GM21576 (cell line): ENCODE measurements at regions not wholly inside any gene's neighbourhood (a gene's known extent, or its start where the extent isn't known, plus 50 kb on each side); places are given as distances from the start of the nearest gene placed in this dataset.
"Not testable (repeated sequence)": the region's sequence is repeated elsewhere in the genome, so short reads cannot be mapped to it uniquely, and the experiment has no call there.

Experiments
- ATAC-seq: cut with Tn5 transposase; IDR thresholded peaks from one replicate; pipeline ENCODE4 v1.9.1; 2021; ENCODE audit warnings: mild to moderate bottlenecking, moderate library complexity; ENCODE audit not compliant: unreplicated experiment

DNA sequence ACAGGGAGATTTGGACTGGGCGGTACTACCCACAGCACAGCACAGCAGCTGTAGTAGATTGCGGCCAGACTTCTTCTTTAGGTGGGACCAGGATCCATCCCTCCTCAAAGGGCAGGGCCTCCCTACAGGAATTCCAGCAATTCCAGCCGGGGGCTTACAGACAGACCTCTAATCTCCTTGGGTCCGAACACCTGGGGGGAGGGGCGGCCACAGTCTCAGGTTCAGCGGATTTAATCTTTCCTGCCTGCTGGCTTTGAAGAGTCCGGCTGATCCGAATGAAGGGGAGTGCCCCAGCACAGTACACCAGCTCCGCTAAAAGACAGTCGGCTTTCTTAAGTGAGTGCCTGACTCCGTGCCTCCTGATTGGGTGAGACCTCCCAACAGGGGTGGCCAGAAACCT lies 1708.5 kb downstream of the BRINP3 start:
- ATAC-seq = no peak

DNA sequence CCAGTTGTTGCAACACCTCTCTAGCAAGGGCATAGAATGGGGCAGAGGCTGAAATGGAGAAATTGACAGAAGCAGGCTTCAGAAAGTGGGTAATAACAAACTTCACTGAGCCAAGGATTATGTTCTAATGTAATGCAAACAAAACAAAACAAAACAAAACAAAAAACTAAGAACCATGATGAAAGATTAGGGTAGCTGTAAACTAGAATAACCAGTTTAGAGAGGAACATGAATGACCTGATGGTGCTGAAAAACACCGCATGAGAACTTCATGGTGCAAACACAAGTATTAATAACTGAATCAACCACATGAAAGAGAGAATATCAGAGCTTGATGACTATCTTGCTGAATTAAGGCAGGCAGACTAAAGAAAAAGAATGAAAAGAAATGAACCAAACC lies 1707.7 kb downstream of the BRINP3 start:
- no peak for ATAC-seq

DNA sequence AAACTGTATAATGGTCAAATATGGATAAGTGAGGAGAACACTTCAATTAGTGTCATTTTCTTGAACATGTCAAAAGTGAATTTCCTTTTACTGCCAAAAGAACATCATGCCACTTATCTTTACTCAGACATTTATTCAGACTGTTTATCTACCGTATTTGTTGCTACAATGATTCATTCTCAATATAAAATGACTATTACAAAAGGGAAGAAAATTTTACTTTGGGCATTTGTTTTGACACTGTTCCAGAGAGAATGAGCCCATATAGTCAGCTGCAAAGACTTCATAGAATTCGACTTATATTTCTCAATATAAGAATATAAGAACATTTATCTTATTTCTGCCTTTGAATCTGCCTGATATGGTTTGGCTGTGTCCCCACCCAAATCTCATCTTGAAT lies 1699.1 kb downstream of the BRINP3 start:
- ATAC-seq = no peak

DNA sequence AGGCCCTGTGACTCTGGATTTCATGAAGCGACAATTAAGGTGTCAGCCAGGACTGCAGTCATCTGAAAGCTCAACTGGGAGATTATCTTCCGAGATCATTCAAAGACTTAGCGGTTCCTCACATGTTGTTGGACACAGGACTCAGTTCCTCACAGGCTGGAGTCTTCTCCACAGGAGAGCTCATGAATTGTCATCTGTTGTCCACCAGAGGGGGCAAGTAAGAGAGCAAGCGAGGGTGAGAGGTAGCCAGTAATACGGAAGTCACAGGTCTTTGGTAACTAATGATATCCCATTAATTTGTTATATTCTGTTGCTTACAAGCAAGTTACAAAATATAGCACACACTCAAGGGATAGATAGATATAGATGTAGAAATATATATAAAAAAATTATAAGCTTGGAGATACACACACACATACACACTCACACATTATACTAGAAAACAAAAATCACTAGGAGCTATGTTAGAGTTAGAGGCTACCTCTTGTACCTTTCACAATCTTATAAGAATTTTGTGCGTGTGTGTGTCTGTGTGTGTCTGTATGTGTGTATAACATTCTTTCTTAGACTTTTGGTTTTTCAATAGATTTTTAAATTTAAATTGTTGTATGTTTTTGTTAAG lies 1695.3 kb downstream of the BRINP3 start:
- peak; percentile 97 for ATAC-seq

DNA sequence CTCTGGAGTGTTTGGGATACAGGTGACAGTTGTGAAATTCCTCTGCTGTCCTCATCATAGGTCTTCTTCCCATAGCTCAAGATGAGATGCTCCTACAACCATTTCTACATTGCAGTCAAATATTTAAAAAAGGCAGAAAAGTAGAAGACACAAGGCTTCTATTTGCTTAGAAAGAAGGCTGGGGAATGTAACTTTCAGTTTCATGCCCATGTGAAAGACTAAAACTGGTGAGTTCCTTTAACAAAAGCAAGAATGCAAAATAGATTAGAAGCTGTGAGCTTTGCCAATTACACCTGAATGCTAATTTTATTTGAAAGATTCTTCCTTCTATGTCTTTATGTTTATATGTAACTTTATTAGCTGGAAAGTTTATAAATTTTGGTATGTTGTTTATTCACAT lies 1682.7 kb downstream of the BRINP3 start:
- ATAC-seq = no peak

DNA sequence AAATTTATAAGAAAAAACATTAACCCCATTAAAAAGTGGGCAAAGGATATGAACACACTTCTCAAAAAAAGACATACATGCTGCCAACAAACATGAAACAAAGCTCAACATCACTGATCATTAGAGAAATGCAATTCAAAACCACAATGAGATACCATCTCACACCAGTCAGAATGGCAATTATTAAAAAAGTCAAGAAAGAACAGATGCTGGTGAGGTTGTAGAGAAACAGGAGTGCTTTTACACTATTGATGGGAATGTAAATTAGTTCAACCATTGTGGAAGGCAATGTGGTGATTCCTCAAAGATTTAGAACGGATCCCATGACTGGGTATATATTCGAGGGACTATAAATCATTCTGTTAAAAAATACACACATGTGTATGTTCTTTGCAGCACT lies 1665.5 kb downstream of the BRINP3 start:
- ATAC-seq = not testable (repeated sequence)

DNA sequence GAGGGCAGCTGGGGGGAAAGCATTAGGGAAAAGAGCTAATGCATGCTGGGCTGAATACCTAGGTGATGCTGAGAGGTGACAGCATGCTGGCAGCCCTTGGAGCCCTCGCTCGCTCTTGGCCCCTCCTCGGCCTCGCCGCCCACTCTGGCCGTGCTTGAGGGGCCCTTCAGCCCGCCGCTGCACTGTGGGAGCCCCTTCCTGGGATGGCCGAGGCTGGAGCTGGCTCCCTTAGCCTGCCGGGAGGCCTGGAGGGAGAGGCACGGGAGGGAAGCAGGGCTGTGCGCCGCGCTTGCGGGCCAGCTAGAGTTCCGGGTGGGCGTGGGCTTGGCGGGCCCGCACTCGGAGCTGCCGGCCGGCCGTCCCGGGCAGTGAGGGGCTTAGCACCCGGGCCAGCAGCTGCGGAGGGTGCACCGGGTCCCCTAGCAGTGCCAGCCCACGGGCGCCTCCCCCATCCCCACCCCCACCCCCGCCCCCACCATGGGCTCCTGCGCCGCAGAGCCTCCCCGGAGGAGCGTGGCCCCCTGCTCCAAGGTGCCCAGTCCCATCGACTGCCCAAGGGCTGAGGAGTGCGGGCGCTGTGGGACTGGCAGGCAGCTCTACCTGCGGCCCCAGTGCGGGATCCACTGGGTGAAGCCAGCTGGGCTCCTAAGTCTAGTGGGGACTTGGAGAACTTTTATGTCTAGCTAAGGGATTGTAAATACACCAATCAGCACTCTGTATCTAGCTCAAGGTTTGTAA lies 1664.7 kb downstream of the BRINP3 start:
- not testable (repeated sequence) for ATAC-seq

DNA sequence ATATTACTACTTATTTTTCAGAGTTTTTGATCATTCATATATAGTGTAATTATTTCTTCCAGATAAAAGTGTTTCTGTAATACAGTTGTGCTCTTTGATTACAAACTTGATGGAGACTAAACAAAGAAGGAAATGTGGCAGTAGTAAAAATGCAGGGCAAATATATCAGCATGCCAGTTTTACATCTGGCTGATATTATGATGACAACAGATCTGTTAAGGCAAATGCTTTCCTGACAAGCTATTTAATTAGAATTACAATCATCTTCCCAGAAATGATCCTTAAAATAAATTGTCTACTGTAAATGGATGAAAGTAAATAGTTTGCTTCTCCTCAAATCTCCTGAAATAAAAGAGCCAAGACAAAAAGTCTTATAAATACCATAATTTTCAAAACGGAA lies 1659.8 kb downstream of the BRINP3 start:
- ATAC-seq = no peak

DNA sequence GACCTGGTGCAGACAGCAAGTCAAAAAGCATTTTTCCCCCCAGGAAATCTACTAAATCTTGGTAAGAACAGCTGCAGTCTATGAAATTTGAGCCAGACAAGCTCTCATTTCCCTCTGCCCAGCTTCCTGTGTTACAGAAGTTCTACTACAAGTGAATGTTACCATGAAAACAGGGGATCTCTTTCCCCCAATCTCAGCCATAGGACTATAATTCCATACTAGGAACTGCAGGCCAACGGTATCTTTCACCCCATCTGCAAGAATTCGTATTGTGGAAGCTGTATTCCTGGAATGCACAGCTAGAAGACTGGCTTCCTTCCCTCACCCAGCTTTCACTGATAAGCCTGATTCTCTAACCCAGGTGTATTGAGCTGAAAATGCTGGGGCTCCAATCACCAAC lies 1655.4 kb downstream of the BRINP3 start:
- no peak for ATAC-seq

DNA sequence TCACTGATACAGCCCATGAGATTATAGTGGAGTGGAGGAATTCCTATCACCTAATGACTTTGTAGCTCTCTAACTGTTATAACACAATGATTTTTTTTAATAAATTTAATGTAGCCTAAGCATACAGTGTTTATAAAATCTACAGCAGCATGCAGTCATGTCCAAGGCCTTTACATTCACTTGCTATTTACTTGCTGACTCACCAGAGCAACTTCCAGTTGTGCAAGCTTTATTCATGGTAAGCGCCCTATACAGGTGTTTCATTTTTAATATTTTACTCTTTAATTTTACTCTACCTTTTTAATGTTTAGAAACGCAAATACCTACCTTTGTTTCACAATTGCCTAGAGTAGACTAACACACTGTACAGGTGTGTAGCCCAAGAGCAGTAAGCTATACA lies 1652.2 kb downstream of the BRINP3 start:
- no peak for ATAC-seq

DNA sequence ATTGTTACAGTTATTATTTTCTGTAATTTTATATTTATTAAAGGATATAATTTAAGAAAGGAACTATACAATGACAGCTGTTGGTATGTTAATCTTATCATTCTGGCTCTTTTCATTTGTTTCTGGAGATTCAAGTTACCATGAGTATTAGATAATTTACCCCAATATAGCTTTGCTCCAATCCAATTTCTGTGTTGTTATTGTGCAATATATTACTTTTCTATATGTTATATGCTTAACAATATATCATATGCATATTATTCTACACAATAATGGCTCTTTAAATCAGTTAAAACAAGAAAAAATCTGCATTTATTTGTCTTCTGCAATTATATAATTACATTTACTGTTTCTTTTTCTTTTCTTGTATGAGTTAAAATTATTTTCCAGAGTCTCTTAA lies 1650.9 kb downstream of the BRINP3 start:
- ATAC-seq = no peak

DNA sequence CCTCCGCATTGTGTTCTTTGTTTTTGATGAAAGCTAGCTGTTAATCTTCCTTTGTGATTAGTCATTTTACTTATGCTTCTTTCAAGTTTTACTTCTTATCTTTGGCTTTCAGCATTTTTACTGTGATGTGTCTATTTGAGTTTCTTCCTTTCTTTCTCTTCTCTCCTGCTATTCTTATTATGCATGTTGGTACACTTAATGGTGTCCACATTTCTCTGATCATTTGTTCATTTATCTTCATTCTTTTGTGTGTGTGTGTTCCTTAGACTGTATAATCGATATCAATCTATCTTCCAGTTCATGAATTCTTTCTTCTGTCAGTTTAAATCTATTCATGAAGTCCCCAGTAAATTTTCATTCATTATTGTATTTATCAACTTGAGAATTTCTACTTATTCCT lies 1650.3 kb downstream of the BRINP3 start:
- no peak for ATAC-seq

DNA sequence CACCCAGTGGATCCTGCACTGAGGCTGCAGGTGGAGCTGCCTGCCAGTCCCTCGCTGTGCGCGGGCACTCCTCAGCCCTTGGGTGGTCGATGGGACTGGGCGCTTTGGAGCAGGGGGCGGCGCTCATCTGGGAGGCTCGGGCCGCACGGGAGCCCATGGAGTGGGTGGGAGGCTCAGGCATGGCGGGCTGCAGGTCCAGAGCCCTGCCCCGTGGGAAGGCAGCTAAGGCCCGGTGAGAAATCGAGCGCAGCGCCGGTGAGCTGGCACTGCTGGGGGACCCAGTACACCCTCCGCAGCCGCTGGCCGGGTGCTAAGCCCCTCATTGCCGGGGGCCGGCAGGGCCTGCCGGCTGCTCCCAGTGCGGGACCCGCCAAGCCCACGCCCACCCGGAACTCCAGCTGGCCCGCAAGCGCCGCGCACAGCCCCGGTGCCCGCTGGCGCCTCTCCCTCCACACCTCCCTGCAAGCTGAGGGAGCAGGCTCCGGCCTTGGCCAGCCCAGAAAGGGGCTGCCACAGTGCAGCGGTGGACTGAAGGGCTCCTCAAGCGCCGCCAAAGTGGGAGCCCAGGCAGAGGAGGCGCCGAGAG lies 1636.5 kb downstream of the BRINP3 start:
- ATAC-seq = not testable (repeated sequence)

DNA sequence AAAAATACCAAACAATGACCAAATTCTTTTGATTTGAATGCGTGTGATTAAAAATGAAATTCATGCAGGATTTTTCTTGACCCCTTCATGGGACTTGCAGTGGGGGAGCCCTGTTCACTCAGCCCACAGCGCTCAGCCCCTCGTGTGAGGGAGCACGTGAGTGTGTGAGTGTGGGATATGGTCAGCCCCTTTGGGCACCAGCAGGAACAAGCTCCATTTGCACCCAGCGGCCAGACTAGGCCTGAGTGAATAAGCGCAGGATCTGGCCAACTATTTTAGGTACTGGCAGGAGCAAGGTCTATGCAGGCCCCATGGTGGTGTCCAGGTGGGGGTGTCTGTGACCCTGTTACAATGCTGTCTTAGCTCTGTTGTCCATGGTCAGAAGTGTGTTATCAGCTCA lies 1631.2 kb downstream of the BRINP3 start:
- no peak for ATAC-seq

DNA sequence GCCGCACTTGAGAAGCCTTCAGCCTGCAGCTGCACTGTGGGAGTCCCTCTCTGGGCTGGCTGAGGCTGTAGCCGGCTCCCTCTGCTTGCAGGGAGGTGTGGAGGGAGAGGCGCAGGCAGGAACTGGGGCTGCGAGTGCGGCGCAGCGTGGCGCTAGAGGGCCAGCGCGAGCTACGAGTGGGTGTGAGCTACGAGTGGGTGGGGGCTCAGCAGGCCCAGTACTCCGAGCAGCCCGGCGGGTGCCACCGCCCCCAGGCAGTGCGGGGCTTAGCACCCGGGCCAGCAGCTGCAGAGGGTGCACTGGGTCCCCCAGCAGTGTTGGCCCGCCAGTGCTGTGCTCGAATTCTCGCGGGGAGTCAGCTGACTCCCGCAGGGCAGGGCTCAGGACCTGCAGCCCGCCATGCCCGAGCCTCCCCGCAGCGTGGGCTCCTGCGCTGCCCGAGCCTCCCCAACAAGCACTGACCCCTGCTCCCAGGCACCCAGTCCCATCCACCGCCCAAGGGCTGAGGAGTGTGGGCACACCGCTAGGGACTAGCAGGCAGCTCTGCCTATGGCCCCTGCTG lies 1620.1 kb downstream of the BRINP3 start:
- no peak for ATAC-seq

DNA sequence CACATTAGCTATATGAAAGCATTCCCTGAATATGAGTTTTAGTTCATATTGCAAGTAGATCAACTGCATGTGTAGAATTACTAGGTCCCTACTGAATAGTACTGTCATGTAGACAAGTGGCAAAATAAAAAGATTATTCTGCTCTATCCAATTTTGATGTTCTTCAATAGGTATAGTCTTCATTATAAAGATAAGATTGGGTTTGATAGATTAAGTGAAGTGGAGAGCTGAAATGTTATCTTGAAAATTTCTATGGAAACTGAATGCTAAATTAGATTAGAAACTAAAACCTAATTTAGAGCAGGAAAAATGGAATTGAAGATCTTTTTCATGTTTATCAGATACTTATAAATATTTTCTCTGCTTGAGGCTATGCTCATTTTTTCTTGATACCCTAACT lies 1610.0 kb downstream of the BRINP3 start:
- no peak for ATAC-seq

DNA sequence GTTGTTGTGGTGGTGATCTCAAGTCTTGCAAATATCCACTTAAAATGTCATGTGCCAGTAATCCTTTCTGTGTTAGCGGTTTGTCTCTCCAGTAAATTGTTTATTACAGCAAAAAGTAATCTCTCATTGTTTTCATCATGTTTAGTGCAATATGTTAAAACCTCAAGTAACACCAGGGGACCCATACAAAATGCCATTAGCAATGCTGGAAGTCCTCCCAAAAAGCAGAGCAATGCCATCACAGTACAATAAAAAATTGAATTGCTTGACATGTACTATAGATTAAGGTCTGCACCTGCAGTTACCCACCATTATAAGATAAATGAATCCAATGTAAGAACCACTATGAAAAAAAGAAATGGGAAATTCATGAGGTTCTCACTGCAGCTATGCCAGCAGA lies 1606.5 kb downstream of the BRINP3 start:
- no peak for ATAC-seq

DNA sequence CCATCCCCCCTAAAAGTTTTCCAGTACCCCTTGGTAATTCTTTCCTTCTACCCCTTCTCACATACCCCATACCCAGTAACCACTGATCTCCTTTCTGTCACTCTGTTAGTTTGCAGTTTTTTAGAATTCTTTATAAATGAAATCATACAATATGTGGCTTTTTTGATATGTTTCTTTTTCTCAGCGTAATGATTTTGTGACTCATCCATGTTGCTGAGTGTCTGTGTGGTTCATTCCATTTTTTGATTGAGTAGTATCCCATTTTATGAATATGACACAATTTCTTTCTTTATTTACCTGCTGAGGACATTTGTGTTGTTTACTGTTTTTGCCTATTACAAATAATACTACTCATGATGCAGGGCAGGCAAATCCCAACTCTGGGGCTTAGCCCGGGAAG lies 1605.3 kb downstream of the BRINP3 start:
- ATAC-seq = no peak

DNA sequence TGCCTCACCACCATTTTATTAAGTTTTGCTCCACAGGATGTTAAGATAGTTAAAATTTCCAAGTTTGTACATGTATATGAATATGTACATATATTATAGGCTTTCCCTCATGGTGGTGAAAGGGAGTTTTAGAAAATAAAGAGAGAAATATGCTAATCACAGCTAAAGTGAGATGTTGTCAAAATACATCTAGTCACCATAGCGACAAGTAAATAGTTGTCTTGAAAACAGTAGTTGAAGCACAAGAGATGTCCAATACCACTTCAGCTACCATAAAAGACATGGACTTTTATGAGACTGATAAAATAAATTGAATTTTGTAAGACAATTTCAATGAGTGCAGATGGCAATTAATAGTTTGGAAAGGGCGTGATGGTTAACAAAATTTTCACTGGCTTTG lies 1600.0 kb downstream of the BRINP3 start:
- no peak for ATAC-seq

DNA sequence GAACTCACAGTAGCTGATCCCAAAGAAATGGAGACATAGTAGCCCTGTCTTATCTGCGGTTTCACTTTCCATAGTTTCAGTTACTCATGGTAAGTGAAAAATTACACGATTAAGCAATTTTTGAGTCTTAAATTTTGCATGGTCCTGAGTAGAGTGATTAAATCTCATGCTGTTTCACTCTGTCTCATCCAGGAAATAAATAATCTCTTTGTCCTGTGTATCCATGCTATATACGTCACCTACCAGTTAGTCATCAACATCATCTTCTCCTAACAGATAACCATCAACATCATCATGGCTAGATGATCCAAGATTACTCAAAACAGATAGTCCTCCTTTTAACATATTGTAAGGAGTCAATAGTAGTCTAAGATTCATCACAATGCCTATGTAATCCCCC lies 1589.3 kb downstream of the BRINP3 start:
- ATAC-seq = no peak

DNA sequence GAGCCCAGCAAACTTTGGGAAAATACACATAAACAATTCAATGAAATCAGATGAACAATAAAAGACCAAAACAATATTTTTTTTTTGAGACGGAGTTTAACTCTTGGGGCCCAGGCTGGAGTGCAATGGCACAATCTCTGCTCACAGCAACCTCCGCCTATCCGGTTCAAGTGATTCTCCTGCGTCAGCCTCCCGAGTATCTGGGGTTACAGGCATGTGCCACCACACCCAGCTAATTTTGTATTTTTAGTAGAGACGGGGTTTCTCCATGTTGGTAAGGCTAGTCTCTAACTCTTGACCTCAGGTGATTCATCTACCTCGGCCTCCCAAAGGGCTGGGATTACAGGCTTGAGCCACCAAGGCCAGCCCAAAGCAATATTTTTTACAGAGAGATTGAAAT lies 1588.5 kb downstream of the BRINP3 start:
- ATAC-seq = no peak

DNA sequence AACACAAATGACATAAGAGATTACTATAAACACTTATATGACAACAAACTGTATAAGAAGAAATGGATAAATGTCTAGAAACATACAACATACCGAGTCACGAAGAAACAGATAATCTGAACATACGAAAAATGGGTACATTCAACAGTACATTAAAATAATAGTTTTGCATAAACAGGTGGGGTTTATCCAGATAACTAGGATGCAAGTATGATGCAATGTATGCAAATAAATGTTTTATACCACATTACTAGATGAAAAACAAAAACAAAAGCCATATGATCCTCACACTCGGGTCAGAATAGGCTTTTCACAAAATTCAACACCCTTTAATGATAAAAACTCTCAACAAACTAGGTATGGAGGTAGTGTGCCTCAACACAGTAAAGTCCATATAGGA lies 1585.7 kb downstream of the BRINP3 start:
- ATAC-seq = no peak
